Right lobe of liver (tissue), 6 donors: ENCODE measurements at regions not wholly inside any gene's neighbourhood (a gene's known extent, or its start where the extent isn't known, plus 50 kb on each side); places are given as distances from the start of the nearest gene placed in this dataset.
A peak's percentile ranks its signal among the peaks of the same experiment; 100 is the strongest.

Experiments
- ATAC-seq, 4 donors: fragments of 200-7000 bp; cut with Tn5 transposase; one replicate each; pipeline ENCODE4 v1.9.1; 2020; ENCODE audit warnings: mild to moderate bottlenecking in 4 of 4, moderate library complexity in 4 of 4
- DNase-seq, 3 donors: peaks; one replicate each; pipeline ENCODE4 v3.0.0-alpha.2; 2020
- H3K27ac ChIP-seq, 3 donors: fragments of 200-600 bp; one replicate each; pipeline ENCODE4 v1.8.0; 2022
- H3K27me3 ChIP-seq, 2 donors: fragments of 200-600 bp; one replicate each; pipeline ENCODE4 v1.8.0; 2022
- H3K36me3 ChIP-seq, 4 donors: fragments of 200-600 bp; sonication (generic) in 1 of 4; one replicate each; pipeline versions ENCODE4 v1.5.1 to v1.8.0; 2017 to 2022; ENCODE audit warnings: control low read depth in 1 of 4
- H3K4me1 ChIP-seq, 4 donors: fragments of 200-600 bp; sonication (generic) in 1 of 4; one replicate each; pipeline versions ENCODE4 v1.5.1 to v1.8.0; 2017 to 2022; ENCODE audit warnings: control low read depth in 1 of 4
- H3K4me3 ChIP-seq, 3 donors: fragments of 200-600 bp; one replicate each; pipeline ENCODE4 v1.8.0; 2022
- H3K9me3 ChIP-seq, 4 donors: fragments of 200-600 bp; sonication (generic) in 1 of 4; one replicate each; pipeline versions ENCODE4 v1.5.1 to v1.8.0; 2017 to 2022; ENCODE audit warnings: control low read depth in 1 of 4
- CTCF ChIP-seq, 4 donors: fragments of 200-600 bp in 3 of 4; fragments of 450-650 bp in 1 of 4; IDR thresholded peaks; one replicate each; pipeline versions ENCODE4 v1.5.1 to v1.8.0; 2016 to 2022; ENCODE audit warnings: antibody characterized with exemption in 4 of 4, mild to moderate bottlenecking in 2 of 4
- POLR2A ChIP-seq: fragments of 450-650 bp; IDR thresholded peaks from one replicate; pipeline ENCODE4 v1.6.1; 2017; ENCODE audit warnings: antibody characterized with exemption, mild to moderate bottlenecking
- WGBS: methylation state at CpG from one replicate; pipeline ENCODE4 v1.1.6; 2018; ENCODE audit warnings: low coverage, low lambda C conversion rate; ENCODE audit not compliant: insufficient coverage; ENCODE audit errors: missing lambda C conversion rate; 5-methylcytosine and 5-hydroxymethylcytosine counted together
- intact Hi-C, 2 donors: fragments of 100-400 bp; cut with DNase I; formaldehyde crosslinking; loops; one replicate each; pipeline versions ENCODE4 v1.11.2 to v1.14.1; 2022
- donor health status: DM: no; HTN: yes; CAD: no.
- donor health status: DM: no; HTN: no; CAD: no.
- donor health status: DM: no; HTN: no; CAD: no.
- donor health status: DM: no; HTN: yes; CAD: no.
- donor health status: DM: no; HTN: yes; CAD: no.

GRCh38 chr10:86579883-86580520 lies 58.4 kb upstream of the WAPL start:
- intact Hi-C loops: loop anchor here in 1 of 2 donors (5.0 kb wide), 1 partner anchor 183 kb away; no protein-coding TSS in a partner anchor
- Histone ChIP-seq H3K36me3 (no peaks in the 10 kb centered on the region), H3K27ac (no peak overlapping the region), H3K9me3 (no peaks in the 10 kb centered on the region), H3K4me1 (peaks cover 0 to 6% (median 0%) of the 10 kb centered on the region in 4 donors), H3K4me3 (no peak overlapping the region), H3K27me3 (no peaks in the 10 kb centered on the region)
- TF ChIP-seq CTCF (IDR thresholded peaks at IDR 0.05) (no peak), POLR2A (no peak)
- no peak for DNase-seq
- WGBS: 81% methylated on average over 5 of the region's 5 CpGs
- ATAC-seq: peak in 1 of 4 donors; percentile 24

GRCh38 chr10:86580521-86580891 lies 58.9 kb upstream of the WAPL start:
- DNase-seq (no peak), ATAC-seq (peak in 3 of 4 donors; percentile 14 to 35 (median 31))
- Histone ChIP-seq H3K4me1 (peaks cover 0 to 6% (median 0%) of the 10 kb centered on the region in 4 donors), H3K27me3 (no peaks in the 10 kb centered on the region), H3K4me3 (no peak overlapping the region), H3K36me3 (no peaks in the 10 kb centered on the region), H3K9me3 (no peaks in the 10 kb centered on the region), H3K27ac (no peak overlapping the region)
- intact Hi-C loops: loop anchor here in 1 of 2 donors (5.0 kb wide), 1 partner anchor 183 kb away; no protein-coding TSS in a partner anchor
- no peak for TF ChIP-seq POLR2A
- TF ChIP-seq CTCF (IDR thresholded peaks at IDR 0.05): no peak
- 38% methylated on average over 1 of the region's 1 CpG for WGBS

GRCh38 chr10:86583983-86584382 lies 62.4 kb upstream of the WAPL start:
- H3K9me3 ChIP-seq: no peaks in the 10 kb centered on the region
- ATAC-seq (peak; percentile 39 to 65 (median 48)), DNase-seq (peak in 2 of 3 donors; percentile 34 to 57)
- intact Hi-C loops: loop anchor here in 1 of 2 donors (5.0 kb wide), 1 partner anchor 187 kb away; no protein-coding TSS in a partner anchor
- H3K27me3 ChIP-seq: no peaks in the 10 kb centered on the region
- WGBS: no CpG with 5 or more reads among the region's 4 CpGs
- TF ChIP-seq POLR2A (no peak), CTCF (IDR thresholded peaks at IDR 0.05) (peak in 2 of 4 donors; percentile 11 to 12)
- H3K27ac ChIP-seq: no peak overlapping the region
- no peaks in the 10 kb centered on the region for H3K36me3 ChIP-seq
- H3K4me1 ChIP-seq: no peaks in the 10 kb centered on the region
- no peak overlapping the region for H3K4me3 ChIP-seq

GRCh38 chr10:86585037-86585929 lies 63.7 kb upstream of the WAPL start:
- H3K9me3 ChIP-seq: no peaks in the 10 kb centered on the region
- H3K27ac ChIP-seq: no peak overlapping the region
- DNase-seq: peak; percentile 69 to 74 (median 72)
- H3K4me3 ChIP-seq: no peak overlapping the region
- intact Hi-C loops: loop anchor here in 1 of 2 donors (5.0 kb wide), 1 partner anchor 193 kb away; no protein-coding TSS in a partner anchor
- WGBS: 63% methylated on average over 6 of the region's 13 CpGs
- no peaks in the 10 kb centered on the region for H3K27me3 ChIP-seq
- H3K4me1 ChIP-seq: no peaks in the 10 kb centered on the region
- TF ChIP-seq POLR2A (no peak), CTCF (IDR thresholded peaks at IDR 0.05) (peak; percentile 97 to 99 (median 98))
- H3K36me3 ChIP-seq: no peaks in the 10 kb centered on the region
- peak; percentile 97 to 99 (median 98) for ATAC-seq
